Bronchial epithelial cell (primary cell): ENCODE measurements at regions not wholly inside any gene's neighbourhood (a gene's known extent, or its start where the extent isn't known, plus 50 kb on each side); places are given as distances from the start of the nearest gene placed in this dataset.
A peak's percentile ranks its signal among the peaks of the same experiment; 100 is the strongest.

Experiments
- DNase-seq: peaks from one replicate; pipeline ENCODE4 v3.0.0-alpha.2; 2010; ENCODE audit warnings: low read depth
- FAIRE-seq: peaks from 2 replicates; lab custom pipeline; 2011; peaks lifted over from hg19 to GRCh38; lab: Jason Lieb, UNC
- H3K27me3 ChIP-seq: 2 replicates; pipeline ENCODE4 v1.5.1; 2011; ENCODE audit warnings: low read length; ENCODE audit not compliant: control insufficient read depth, insufficient read depth
- H3K36me3 ChIP-seq: 2 replicates; pipeline ENCODE4 v1.5.1; 2011; ENCODE audit warnings: low read length; ENCODE audit not compliant: control insufficient read depth, insufficient read depth
- H3K4me3 ChIP-seq: 2 replicates; pipeline ENCODE4 v1.5.1; 2011; ENCODE audit warnings: mild to moderate bottlenecking, low read depth, low read length, control low read depth
- CTCF ChIP-seq: IDR thresholded peaks from 2 replicates; pipeline ENCODE4 v1.5.1; 2011; ENCODE audit warnings: mild to moderate bottlenecking, moderate library complexity, low read length, control low read depth, inconsistent platforms; ENCODE audit not compliant: insufficient read depth, severe bottlenecking

- no peak for FAIRE-seq
- peak; percentile 75 for DNase-seq
- H3K4me3 ChIP-seq = no peak overlapping the region
Observed at GRCh38 chr4:183828125-183828524, 77.0 kb upstream of the STOX2 start.

GRCh38 chr4:183828839-183829238 lies 76.3 kb upstream of the STOX2 start:
- no peak for TF ChIP-seq CTCF
- FAIRE-seq (no peak), DNase-seq (no peak)
- Histone ChIP-seq H3K27me3 (no peaks in the 10 kb centered on the region), H3K4me3 (no peak overlapping the region), H3K36me3 (no peaks in the 10 kb centered on the region)

More at GRCh38 chr4:183828125-183828524, 77.0 kb upstream of the STOX2 start:
- Histone ChIP-seq H3K27me3 (no peaks in the 10 kb centered on the region), H3K36me3 (no peaks in the 10 kb centered on the region)
- TF ChIP-seq CTCF = no peak

GRCh38 chr4:183830438-183830985 lies 74.6 kb upstream of the STOX2 start:
- H3K36me3 ChIP-seq = no peaks in the 10 kb centered on the region
- H3K27me3 ChIP-seq = no peaks in the 10 kb centered on the region
- FAIRE-seq (peak; percentile 13), DNase-seq (peak; percentile 67)
- no peak for TF ChIP-seq CTCF
- no peak overlapping the region for H3K4me3 ChIP-seq

- peaks cover 2% of the 10 kb centered on the region for H3K27me3 ChIP-seq
- FAIRE-seq = no peak
- TF ChIP-seq CTCF = no peak
- H3K36me3 ChIP-seq = no peaks in the 10 kb centered on the region
- DNase-seq = no peak
- H3K4me3 ChIP-seq = no peak overlapping the region
Observed at GRCh38 chr4:183831026-183831446, 74.1 kb upstream of the STOX2 start.

GRCh38 chr4:183831683-183832082 lies 73.4 kb upstream of the STOX2 start:
- Histone ChIP-seq H3K36me3 (no peaks in the 10 kb centered on the region), H3K4me3 (no peak overlapping the region), H3K27me3 (peaks cover 2% of the 10 kb centered on the region)
- FAIRE-seq (no peak), DNase-seq (no peak)
- TF ChIP-seq CTCF = no peak
